Lower lobe of right lung (tissue), 2 donors: ENCODE measurements at regions not wholly inside any gene's neighbourhood (a gene's known extent, or its start where the extent isn't known, plus 50 kb on each side); places are given as distances from the start of the nearest gene placed in this dataset.

Experiments used
- ATAC-seq, 2 donors: fragments of 200-7000 bp; cut with Tn5 transposase; one replicate each; pipeline ENCODE4 v1.9.1; 2020 to 2022; ENCODE audit warnings: mild to moderate bottlenecking in 2 of 2, moderate library complexity in 2 of 2
- DNase-seq: peaks from one replicate; pipeline ENCODE4 v3.0.0-alpha.2; 2020
- H3K27ac ChIP-seq: fragments of 200-600 bp; one replicate; pipeline ENCODE4 v1.8.0; 2022
- H3K27me3 ChIP-seq: fragments of 200-600 bp; one replicate; pipeline ENCODE4 v1.8.0; 2022; ENCODE audit warnings: low read depth
- H3K36me3 ChIP-seq: fragments of 200-600 bp; one replicate; pipeline ENCODE4 v1.8.0; 2022; ENCODE audit warnings: mild to moderate bottlenecking
- H3K4me1 ChIP-seq: fragments of 200-600 bp; one replicate; pipeline ENCODE4 v1.8.0; 2022
- H3K4me3 ChIP-seq: fragments of 200-600 bp; one replicate; pipeline ENCODE4 v1.8.0; 2022; ENCODE audit warnings: mild to moderate bottlenecking
- H3K9me3 ChIP-seq: fragments of 200-600 bp; one replicate; pipeline ENCODE4 v1.8.0; 2022
- intact Hi-C: fragments of 100-400 bp; cut with DNase I; formaldehyde crosslinking; loops from one replicate; pipeline ENCODE4 v1.11.0; 2022
- TF ChIP-seq, protein P1 (sequence below): fragments of 200-600 bp; IDR thresholded peaks from one replicate; pipeline ENCODE4 v1.8.0; 2022; ENCODE audit warnings: antibody characterized with exemption, mild to moderate bottlenecking
- donor health status: DM: no; HTN: yes; CAD: no; lungs with severe emphysema.

DNA sequence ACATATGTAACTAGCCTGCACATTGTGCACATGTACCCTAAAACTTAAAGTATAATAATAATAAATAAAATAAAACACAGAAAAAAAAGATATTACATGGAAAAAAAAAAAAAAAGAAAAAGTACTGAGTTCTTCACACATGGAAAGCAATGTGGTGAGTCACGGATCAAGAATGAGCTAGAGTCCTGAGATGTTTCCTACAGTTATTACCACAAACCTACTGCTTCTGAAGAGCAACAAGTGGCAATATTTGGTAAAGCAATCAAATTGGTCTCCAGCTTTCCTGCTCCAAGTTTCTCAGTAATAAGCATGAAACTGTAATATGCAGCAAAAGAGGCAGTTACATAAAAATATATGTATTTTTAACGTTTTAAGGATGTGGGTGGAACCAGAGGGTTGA lies 223.3 kb upstream of the SALL1 start:
- Histone ChIP-seq H3K4me3 (no peak overlapping the region), H3K27ac (no peak overlapping the region), H3K4me1 (no peaks in the 10 kb centered on the region), H3K9me3 (no peaks in the 10 kb centered on the region), H3K27me3 (no peaks in the 10 kb centered on the region), H3K36me3 (no peaks in the 10 kb centered on the region)
- no peak for ATAC-seq
- intact Hi-C loops, result no loop called here
- TF ChIP-seq, protein P1, sequence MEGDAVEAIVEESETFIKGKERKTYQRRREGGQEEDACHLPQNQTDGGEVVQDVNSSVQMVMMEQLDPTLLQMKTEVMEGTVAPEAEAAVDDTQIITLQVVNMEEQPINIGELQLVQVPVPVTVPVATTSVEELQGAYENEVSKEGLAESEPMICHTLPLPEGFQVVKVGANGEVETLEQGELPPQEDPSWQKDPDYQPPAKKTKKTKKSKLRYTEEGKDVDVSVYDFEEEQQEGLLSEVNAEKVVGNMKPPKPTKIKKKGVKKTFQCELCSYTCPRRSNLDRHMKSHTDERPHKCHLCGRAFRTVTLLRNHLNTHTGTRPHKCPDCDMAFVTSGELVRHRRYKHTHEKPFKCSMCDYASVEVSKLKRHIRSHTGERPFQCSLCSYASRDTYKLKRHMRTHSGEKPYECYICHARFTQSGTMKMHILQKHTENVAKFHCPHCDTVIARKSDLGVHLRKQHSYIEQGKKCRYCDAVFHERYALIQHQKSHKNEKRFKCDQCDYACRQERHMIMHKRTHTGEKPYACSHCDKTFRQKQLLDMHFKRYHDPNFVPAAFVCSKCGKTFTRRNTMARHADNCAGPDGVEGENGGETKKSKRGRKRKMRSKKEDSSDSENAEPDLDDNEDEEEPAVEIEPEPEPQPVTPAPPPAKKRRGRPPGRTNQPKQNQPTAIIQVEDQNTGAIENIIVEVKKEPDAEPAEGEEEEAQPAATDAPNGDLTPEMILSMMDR, result no peak
- DNase-seq, result no peak

DNA sequence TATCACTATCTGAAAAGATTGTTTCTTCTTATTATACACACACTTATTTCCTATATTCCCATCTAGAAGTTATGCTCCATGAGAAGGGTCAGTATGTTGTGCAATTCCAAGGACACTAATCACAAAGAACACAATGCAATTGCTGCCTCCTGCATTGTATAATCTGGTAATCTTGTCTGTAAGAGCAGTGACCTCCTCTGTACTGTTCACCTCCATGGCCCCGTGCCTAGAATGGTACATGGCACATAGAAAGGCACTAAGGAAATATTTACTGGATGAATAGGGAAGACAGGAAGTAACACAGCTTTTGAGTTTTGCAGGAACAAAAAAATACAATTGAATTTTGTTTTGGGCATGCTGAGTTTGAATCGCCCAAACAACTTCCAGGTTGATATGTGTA lies 214.6 kb upstream of the SALL1 start:
- no peak overlapping the region for H3K4me3 ChIP-seq
- TF ChIP-seq, protein P1, result no peak
- H3K27me3 ChIP-seq, result no peaks in the 10 kb centered on the region
- intact Hi-C loops, result no loop called here
- H3K9me3 ChIP-seq, result no peaks in the 10 kb centered on the region
- no peak for DNase-seq
- no peak for ATAC-seq
- no peak overlapping the region for H3K27ac ChIP-seq
- H3K4me1 ChIP-seq, result no peaks in the 10 kb centered on the region
- H3K36me3 ChIP-seq, result no peaks in the 10 kb centered on the region

DNA sequence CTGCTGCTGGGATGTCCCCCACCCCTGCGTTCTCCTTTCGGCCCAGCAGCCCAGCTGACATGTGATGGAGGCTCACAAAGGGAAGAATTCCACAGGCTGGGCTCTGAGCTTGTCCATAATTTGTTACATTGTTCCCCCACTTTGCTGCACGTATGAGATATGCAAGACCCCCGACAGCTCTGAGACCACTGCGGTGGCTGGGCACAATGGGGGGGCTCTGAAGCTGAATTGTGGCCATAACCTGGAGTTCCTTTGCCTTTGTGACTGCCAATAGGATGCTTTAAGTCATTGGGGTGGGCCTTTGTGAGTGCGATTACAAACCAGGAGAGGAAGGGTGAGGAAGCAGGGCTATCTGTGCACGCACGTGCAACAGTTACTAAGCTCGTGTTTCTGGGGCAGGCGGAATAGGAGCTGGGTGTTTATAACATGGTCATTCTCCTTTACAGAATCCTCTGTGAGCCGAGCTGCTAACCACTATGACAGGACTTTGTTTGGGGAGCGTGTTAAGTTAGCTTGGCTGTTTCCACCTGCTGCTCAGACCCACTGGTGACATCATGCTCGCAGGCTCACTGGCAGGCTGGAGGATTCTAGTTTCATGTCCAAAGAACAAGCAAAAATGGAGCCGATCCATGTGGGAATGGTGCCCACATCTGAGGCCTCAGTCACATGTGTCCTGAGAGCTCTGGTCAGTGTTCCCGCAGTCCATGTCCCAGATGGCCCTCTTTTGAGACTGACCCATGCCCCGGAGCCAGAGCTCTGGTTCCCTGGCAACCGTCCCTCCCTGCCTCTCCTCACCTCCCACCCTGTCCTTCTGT lies 208.3 kb upstream of the SALL1 start:
- intact Hi-C loops, result no loop called here
- TF ChIP-seq, protein P1, result no peak
- Histone ChIP-seq H3K36me3 (no peaks in the 10 kb centered on the region), H3K27me3 (no peaks in the 10 kb centered on the region), H3K4me3 (no peak overlapping the region), H3K4me1 (no peaks in the 10 kb centered on the region), H3K27ac (no peak overlapping the region), H3K9me3 (no peaks in the 10 kb centered on the region)
- ATAC-seq, result no peak
- DNase-seq, result no peak

DNA sequence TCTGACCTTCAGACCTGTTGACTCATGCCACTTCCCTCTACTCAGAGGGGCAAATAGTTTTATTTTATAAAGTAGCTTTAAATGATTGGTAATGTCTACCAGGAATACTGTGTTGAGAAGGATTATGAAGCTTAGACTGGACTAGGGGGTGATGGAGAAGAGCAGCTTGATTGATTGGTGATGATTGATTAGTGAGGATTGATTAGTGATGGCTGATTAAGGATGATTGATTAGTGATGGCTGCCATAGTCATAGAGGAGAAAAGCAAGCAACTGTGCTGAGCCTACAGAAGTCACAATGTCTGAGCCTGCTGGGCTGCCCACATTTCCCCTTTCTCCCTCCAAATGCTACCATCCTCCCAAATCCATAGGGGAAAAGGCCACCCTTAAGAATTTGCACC lies 206.8 kb upstream of the SALL1 start:
- TF ChIP-seq, protein P1, result no peak
- H3K27me3 ChIP-seq, result no peaks in the 10 kb centered on the region
- ATAC-seq (no peak), DNase-seq (no peak)
- no peaks in the 10 kb centered on the region for H3K9me3 ChIP-seq
- H3K27ac ChIP-seq, result no peak overlapping the region
- intact Hi-C loops, result no loop called here
- H3K36me3 ChIP-seq, result no peaks in the 10 kb centered on the region
- H3K4me1 ChIP-seq, result no peaks in the 10 kb centered on the region
- H3K4me3 ChIP-seq, result no peak overlapping the region

DNA sequence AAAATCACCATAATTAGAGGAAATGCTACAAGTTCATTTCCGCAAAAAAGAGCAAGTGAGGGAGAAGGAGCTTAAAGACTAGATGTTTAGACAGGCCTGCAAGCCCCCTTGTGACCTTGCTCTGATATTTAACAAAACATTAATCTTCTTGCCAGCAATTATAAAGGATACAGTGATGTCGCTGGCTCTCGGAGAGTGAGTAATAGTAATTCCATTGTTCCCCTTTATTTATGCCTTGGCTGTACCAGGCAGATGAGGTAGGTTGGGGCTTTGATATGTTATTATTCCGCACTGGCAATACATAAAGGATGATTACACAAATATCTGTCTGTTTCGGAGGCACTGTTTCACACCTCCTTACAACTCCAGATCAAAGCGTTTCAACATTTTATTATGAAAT lies 204.8 kb upstream of the SALL1 start:
- Histone ChIP-seq H3K9me3 (no peaks in the 10 kb centered on the region), H3K36me3 (no peaks in the 10 kb centered on the region), H3K4me1 (no peaks in the 10 kb centered on the region), H3K27me3 (no peaks in the 10 kb centered on the region), H3K27ac (no peak overlapping the region), H3K4me3 (no peak overlapping the region)
- DNase-seq, result no peak
- TF ChIP-seq, protein P1, result no peak
- intact Hi-C loops, result no loop called here
- no peak for ATAC-seq
